Retinal pigment epithelial cell (primary cell): ENCODE measurements at regions not wholly inside any gene's neighbourhood (a gene's known extent, or its start where the extent isn't known, plus 50 kb on each side); places are given as distances from the start of the nearest gene placed in this dataset.
"Not testable (repeated sequence)": the region's sequence is repeated elsewhere in the genome, so short reads cannot be mapped to it uniquely, and the experiment has no call there.

ENCODE experiments used
- DNase-seq: peaks from one replicate; pipeline ENCODE4 v3.0.0-alpha.2; 2010; ENCODE audit warnings: low read depth
- H3K4me3 ChIP-seq: 2 replicates; pipeline ENCODE4 v1.5.1; 2011; ENCODE audit warnings: mild to moderate bottlenecking, low read length, control low read depth, moderate library complexity
- TF ChIP-seq, protein P1 (sequence below): conservative IDR thresholded peaks from 2 replicates; pipeline ENCODE4 v1.5.1; 2011; ENCODE audit warnings: low read depth, low read length, control low read depth, inconsistent platforms

DNA sequence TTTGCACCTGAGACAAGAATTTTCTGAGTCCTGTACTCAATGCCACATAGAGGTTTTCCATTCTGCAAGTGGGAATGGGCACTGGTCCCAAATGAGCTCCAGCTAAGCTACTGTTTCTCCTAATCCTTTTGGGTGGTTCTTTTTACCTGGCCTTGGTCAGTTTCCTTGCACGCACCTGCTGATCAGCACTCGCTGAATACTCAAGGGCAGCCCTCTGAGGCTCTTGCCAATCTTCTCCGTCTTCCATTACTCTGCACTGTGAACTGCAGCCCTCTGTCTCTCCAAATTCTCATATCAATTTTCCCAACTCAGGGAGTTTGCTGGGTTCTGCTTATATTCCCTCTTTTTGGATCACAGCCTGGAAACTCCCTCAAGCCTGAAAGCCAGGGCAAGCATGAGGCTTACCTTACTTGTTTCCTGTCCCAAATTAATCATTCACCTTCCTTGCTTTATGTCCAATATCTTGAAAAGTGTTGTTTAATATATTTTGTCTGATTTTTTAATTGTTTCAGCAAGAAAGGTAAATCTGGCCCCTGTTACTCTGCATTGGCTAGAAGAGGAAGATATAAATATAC lies 138.0 kb upstream of the TBX18 start:
- TF ChIP-seq, protein P1, sequence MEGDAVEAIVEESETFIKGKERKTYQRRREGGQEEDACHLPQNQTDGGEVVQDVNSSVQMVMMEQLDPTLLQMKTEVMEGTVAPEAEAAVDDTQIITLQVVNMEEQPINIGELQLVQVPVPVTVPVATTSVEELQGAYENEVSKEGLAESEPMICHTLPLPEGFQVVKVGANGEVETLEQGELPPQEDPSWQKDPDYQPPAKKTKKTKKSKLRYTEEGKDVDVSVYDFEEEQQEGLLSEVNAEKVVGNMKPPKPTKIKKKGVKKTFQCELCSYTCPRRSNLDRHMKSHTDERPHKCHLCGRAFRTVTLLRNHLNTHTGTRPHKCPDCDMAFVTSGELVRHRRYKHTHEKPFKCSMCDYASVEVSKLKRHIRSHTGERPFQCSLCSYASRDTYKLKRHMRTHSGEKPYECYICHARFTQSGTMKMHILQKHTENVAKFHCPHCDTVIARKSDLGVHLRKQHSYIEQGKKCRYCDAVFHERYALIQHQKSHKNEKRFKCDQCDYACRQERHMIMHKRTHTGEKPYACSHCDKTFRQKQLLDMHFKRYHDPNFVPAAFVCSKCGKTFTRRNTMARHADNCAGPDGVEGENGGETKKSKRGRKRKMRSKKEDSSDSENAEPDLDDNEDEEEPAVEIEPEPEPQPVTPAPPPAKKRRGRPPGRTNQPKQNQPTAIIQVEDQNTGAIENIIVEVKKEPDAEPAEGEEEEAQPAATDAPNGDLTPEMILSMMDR: no peak
- H3K4me3 ChIP-seq: no peak overlapping the region
- DNase-seq: no peak

DNA sequence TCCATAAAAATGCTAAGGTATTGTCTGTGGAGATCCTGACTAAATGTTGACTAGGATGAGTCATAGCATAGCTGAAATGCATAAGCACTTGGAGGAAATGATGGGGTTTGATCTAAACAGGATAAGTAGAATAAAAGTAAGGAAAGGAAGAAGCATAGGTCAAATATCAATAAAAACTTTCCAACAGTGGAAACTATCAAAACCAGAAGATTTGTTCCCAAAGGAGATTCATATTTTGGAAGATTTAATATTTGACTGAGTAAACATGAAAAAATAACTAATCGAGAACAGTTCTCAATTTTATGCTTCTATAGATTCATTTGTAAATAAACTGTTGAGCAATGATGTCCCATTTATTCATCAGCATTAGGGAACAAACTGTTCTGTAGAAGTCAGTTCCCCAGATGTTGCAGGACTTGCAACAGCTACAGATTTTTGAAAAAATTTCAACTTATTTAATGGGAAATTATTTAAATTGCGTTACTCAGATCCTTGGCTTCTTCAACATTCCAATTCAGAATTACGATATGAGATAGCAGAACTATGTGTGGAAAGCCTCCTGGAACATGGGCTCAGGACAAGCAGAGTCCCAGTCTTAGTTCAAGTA lies 133.7 kb upstream of the TBX18 start:
- TF ChIP-seq, protein P1: no peak
- DNase-seq: no peak
- H3K4me3 ChIP-seq: no peak overlapping the region

DNA sequence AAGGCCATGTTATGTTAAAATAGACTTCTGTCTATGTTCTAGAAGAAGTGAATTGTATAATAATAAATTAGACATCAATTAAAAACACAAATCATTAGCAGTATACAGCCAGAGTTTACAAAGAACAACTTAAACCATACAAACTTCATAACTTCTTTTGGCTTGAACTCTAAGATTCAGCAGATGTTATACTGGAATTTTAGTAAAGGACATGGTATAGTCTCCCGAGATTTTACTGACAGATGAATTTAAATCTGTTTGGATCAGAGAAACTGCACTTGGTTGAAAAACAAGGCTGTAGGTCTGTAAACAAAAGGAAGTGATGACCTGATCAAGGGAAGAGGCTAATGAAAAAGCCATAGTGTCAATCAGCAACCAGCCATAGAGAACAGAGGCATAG lies 132.6 kb upstream of the TBX18 start:
- TF ChIP-seq, protein P1: no peak
- H3K4me3 ChIP-seq: no peak overlapping the region
- no peak for DNase-seq

DNA sequence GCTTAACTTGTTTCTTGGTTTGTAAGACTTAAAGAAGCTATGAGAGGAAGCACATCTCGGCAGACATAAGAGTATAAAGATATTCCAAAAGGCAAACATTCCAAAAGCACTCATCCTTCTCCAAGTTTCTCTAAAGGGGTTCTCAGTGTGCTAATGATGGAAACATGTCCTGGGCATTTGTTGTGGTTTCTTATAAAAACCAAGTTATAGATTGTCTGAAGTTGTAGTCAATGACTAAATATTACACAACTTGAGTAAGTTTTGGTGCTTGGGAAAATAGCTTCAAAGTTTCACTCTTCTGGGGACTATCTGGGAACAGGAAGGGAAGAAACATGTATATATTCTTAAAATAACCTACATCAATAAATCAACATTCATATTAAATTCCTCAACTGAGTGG lies 128.3 kb upstream of the TBX18 start:
- no peak for DNase-seq
- TF ChIP-seq, protein P1: no peak
- H3K4me3 ChIP-seq: no peak overlapping the region

DNA sequence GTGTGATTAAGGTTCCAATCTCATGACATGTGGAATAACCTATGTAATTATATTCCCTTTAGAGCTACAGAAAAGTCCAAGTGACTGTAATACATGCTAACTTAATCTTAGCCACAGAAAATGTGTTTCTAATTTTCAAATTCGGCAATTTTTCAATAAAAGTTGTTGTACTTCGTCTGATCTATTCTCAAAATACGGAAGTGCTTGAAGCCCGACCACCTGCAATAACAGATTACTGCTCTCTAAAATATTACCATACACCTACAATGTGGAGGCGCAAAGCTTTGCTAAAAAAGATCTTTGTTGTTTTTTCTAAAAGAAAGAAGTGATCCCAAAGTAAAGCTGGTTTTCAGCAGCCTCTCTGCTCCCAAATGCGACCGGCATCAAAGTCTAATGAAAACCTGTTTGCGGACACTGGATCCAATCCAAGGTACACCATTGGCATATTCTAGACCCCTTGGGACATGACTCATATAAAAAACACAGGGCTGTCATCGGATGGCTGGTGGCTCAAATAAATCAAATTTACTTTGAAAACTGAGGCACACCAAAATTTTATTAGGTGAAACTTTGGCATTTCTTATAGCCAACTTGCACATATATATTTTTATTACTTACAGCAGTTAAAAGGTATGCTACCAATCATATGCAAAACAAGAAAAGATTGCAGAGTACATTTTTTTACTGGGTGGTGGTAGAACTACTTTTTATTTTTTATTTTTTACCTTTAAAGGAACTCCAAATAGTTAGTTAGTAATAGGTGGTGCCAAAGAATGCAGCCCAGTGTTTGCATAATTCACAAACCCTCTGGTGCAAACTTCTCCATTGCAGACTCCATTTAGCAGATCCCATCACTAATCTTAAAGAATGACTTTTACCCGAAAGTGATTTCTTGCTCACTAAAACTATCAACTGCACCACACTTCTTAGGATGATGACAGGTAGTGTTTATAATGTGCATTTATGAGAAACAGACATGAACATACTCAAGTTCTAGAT lies 118.7 kb upstream of the TBX18 start:
- TF ChIP-seq, protein P1: no peak
- no peak for DNase-seq
- no peak overlapping the region for H3K4me3 ChIP-seq

DNA sequence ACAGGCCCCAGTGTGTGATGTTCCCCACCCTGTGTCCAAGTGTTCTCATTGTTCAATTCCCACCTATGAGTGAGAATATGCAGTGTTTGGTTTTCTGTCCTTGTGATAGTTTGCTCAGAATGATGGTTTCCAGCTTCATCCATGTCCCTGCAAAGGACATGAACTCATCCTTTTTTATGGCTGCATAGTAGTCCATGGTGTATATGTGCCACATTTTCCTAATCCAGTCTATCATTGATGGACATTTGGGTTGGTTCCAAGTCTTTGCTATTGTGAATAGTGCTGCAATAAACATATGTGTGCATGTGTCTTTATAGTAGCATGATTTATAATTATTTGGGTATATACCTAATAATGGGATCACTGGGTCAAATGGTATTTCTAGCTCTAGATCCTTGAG lies 115.0 kb upstream of the TBX18 start:
- H3K4me3 ChIP-seq, DNase-seq: not testable (repeated sequence)

DNA sequence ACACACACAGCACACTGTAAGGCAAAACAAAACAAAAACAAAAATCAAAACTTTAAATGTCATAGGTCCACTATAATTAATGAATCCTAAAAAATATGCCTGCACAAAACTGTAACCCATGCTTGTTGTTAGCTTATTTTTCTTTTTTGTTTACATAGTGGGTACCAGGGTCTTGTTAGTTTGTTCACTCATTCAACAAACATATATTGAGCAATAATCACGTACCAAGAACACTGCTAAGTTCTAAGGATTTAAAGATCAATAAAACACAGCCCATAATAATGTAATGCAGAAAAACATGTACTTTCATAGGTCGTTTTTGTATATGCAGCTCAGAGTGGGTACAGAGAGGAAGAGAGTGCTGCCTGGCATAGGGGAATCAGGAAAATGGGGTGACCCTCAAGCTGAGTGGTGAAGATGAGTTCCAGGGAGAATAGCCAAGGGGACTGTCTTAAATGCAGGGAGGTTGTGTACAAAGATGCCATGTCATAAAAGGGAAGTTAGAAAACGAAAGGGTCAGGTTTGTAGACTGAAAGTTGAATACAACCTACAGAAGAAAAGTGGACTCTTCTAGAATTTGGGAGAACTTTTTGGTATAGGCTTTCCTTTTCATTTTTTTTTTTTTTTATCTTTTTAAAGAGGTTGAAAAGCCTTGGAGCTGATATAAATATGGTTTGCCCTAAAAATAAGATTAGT lies 113.3 kb upstream of the TBX18 start:
- no peak overlapping the region for H3K4me3 ChIP-seq
- TF ChIP-seq, protein P1: no peak
- DNase-seq: no peak
